ENCODE measurements at regions not wholly inside any gene's neighbourhood (a gene's known extent, or its start where the extent isn't known, plus 50 kb on each side); places are given as distances from the start of the nearest gene placed in this dataset.
"Not testable (repeated sequence)": the region's sequence is repeated elsewhere in the genome, so short reads cannot be mapped to it uniquely, and the experiment has no call there.

DNA sequence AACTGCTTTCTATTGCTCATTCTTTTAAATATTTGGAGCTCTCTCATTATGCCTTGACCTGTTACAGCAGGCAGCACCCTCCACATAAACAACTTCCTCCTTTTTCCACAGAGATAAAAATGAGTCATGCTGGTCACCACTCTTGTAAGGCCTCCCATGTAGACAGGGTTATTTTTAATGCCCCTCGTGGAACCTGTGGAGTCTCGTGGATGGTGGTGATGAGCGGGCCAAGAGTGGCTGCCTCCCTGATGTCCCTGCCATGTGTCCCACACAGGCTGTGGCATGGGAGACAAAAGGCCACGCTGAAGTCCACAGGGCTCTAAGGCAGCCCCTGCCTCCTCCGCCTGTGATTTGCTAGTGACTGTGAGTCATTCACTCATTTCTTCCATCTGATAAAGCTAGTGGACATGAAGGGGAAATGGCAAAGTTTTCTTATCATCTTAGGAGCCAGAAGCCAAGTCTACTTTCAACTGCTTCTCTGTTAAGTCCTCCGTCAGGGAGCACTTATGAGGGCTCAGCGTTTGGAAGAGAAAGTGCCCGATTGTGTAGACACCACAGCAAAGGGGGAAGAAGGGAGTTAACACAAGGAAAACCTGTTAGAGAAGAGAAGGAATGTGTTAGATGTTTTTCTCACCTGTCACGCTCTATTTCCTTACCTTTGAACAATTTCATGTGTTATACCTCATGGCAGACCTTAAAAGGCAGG is 121.6 kb upstream of the FAT1 start:
- DNase-seq (ENCODE audit: low read depth in 4 of 4, low spot score in 3 of 4), result no peak

DNA sequence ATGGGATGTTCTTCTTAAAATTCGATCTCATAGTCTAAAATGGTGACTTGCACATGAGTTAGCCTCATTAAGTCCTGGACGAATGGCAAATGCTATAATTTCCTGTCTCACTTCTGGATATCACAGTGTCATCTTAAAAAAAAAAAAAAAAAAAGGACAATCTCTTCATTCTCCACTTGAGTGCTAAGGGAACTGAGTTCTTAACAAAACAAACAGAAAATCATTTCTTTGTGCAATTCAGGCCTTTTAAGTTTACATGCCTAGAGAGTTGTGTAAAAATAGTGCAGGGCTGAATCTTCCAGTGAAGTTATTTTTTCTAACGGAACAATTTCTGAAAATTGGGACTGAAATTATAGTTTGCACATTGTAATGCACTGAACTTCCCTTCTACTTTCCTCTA is 122.8 kb upstream of the FAT1 start:
- DNase-seq (ENCODE audit: low read depth in 4 of 4, low spot score in 3 of 4), result no peak

DNA sequence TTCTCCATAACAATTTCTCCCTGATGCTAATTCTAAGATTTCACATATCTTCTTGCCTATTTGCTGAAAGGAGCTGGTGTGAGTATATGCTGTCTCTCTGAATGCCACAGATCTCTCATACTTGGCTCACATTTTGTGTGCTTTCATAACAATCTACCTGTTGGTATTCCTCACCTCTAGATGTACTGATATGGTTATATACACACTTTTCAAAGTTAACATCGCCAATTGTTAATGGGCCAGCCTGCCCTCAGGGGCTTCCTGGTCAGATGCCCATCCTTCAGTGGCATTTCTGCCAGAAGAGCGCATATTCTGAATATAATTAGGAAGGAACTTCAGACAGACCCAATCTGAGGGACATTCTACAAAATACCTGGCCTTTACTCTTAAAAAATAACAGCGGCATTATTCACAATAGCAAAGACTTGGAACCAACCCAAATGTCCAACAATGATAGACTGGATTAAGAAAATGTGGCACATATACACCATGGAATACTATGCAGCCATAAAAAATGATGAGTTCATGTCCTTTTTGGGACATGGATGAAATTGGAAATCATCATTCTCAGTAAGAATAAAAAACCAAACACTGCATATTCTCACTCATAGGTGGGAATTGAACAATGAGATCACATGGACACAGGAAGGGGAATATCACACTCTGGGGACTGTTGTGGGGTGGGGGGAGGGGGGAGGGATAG is 123.9 kb upstream of the FAT1 start:
- not testable (repeated sequence) for DNase-seq (ENCODE audit: low read depth in 4 of 4, low spot score in 3 of 4)

DNA sequence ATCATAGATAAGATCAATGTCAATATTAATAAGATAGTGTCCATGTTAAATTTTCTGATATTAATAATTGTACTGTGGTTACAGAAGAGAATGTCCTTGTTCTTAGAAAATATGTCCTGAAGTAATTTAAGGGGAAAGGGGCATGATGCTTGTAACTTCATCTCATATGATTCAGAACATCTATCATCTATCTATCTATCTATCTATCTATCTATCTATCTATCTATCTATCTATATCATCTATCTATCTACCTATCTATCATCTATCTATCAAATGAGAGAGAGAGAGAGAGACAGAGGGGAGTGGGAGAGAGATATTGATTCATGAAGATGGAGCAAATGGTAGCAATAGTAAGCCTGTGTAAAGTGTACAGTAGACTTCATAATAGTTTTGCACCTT is 124.8 kb upstream of the FAT1 start:
- DNase-seq (ENCODE audit: low read depth in 4 of 4, low spot score in 3 of 4), result no peak

DNA sequence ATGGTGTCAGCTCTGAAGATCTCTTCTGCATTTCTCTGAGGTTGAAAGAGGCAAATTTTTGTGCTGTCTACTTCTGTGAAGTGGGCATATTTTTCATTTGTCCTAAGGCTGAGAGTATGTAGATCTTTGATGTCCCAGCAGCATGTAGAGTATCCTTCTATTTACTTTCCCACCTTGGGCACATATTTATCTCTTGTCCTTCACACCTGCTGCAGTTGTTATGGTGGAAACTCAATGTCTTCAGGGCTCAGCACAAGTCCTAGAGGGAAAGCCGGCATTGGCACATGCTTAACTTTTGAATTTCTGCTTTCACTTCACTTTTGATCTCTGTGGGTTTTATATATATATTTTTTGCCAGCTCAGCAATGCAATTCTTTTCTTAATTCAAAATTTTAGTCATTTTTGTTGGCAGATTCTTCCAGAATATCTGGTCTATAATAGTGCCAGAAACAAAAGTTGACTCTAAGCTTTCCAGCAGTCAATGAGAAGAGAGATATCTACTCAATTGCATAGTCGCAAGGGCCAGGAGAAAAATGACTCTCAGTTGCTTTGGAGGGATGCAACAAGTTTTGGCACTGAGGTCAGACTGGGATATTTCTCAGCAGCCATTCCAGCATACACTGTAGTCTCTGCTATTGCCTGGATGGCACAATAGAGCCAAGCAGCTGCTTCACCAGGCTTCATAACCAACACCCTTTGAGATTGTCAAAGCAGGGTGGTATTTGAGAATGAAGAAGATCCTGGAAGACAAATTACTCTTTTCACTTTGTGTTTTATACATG is 127.8 kb upstream of the FAT1 start:
- DNase-seq (ENCODE audit: low read depth in 4 of 4, low spot score in 3 of 4), result no peak

DNA sequence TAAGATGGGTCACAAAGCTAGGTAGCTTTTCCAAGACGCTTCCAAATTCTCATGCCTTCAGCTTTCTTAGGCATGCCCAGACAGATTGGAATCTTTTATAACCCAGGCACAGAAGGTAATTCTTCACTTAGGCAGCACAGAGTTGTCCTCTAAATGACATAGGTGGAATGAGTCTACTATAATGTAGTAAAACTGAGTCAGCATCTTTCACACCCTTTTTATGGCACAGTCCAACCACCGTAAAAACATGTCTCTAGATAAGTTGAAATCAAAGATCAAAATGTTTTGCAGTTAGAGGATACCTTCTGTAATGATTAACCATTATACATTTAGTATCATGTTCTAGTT is 128.4 kb upstream of the FAT1 start:
- DNase-seq (ENCODE audit: low read depth in 4 of 4, low spot score in 3 of 4), result no peak

DNA sequence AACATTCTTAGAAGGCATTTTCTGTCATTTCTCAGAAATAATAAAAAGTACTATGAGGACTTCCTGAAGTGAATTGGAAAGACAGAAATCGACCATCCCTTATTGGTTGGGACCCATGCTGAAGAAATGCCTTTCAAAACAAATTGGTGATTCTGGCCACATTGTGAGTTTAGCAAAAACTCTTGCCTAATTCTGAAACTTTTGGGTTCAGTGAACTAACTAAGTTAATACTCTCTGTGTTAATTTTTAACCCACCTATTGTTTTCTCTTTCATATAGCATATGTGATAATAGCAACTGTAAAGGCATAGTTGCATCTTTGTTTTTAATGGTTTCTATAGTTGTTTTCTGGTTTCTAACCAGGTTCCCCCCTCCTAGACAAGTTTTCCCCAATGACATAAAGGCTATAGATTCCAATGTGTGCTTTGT is 129.3 kb upstream of the FAT1 start:
- DNase-seq (ENCODE audit: low read depth in 4 of 4, low spot score in 3 of 4), result no peak

DNA sequence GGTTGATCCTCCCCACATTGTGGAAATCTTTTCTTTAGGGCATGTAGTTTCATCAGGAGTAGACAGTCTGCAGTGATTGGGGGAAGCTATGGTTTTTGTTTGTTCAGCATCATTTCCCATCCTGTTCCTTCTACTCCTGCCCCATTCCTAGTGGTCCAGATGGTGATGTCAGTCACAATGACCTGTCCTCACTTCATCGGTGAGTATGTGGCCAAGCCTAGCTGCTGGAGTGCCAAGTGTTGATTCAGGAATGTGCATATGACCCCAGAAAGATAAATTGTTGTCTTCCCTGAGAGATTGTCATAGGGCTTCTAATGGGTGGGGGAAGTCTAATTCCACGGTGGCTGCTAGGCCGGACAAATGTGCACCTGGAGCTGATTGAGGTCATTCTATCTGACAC is 130.6 kb upstream of the FAT1 start:
- DNase-seq (ENCODE audit: low read depth in 4 of 4, low spot score in 3 of 4), result no peak

DNA sequence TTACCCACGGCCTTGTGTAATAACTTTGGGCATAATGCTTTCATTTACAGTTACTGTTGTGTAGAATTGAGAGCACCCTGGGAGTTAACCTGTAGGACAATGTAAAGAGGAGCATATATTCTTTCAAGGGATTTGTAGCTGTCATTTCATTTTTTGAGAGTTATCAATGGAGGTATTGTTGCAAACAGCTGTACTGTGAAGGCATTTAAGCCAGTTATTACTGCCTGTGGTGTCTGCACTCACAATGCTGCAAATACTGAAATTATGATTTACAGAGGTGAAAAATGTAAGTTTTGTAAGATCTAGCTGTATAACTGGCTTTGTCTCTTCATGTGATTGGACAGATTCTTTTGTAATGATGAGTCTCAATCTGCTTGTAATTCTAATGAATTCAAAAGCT is 131.5 kb upstream of the FAT1 start:
- DNase-seq (ENCODE audit: low read depth in 4 of 4, low spot score in 3 of 4), result no peak

DNA sequence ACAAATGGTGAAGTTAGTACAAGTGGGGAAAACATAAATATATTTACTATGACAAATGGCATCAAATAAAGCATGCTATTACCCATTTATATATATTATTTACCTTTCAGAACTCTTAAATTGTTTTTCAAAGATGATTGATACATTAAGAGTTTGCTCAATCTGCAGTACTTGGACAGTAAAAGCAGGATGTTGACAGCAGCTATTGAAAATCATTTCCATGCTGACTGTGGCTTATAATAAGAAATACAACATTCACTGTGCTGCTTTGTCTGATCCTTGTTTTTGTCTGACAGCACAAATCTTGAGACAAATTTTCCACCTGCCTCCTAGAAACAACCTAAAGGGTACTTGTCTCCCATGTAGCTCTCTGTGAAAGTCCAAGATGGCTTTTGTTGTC is 134.1 kb upstream of the FAT1 start:
- DNase-seq (ENCODE audit: low read depth in 4 of 4, low spot score in 3 of 4), result no peak

DNA sequence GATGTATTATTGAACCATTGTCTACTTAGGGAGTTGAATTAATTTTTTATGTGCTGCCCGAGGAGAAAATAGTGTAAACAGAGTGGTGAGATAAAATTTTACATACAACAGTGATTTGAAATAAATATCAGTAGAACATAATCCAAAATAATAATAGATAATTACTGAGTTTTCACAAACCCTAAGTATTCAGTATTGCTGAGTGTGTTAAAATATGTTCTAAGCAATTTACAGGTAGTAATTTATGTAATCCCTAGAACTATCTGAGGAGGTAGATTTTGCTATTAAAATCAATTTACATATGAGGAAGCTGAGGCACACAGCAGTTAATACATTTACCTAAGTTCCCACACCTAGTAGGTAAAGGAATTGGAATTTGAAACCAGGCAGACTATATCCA is 134.7 kb upstream of the FAT1 start:
- DNase-seq (ENCODE audit: low read depth in 4 of 4, low spot score in 3 of 4), result no peak

DNA sequence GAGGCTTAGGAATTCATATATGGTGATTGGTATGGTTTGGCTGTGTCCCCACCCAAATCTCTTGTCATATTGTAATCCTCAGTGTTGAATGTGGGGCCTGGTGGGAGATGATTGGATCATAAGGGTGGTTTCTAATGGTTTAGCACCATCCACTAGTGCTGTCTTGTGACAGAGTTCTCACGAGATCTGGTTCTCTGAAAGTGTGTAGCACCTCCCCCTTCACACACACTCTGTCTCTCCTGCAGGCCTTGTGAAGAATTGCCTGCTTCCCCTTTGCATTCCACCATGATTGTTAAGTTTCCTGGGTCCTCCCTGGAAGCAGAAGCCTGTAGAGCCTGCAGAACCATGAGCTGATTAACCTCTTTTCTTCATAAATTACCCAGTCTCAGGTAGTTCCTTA is 135.8 kb upstream of the FAT1 start:
- DNase-seq (ENCODE audit: low read depth in 4 of 4, low spot score in 3 of 4), result no peak

DNA sequence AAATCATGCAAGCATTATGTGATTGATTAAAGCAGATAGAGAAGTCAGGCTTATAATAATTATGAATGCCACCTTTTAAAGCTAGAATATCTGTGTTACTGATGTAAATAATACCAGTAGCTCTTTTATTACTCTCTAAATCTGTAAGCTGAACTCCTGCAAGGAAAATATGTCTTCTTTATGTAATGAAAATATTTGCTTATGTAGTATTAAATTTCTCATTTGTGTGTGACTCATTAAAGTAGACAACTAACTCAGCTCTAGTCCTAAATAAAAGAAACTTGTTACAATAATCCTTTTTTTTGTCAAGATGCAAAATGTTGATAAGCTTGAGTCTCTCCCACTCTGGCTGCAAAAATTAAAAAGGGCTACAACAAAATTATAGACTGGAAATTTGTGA is 137.7 kb upstream of the FAT1 start:
- no peak for DNase-seq (ENCODE audit: low read depth in 4 of 4, low spot score in 3 of 4)

DNA sequence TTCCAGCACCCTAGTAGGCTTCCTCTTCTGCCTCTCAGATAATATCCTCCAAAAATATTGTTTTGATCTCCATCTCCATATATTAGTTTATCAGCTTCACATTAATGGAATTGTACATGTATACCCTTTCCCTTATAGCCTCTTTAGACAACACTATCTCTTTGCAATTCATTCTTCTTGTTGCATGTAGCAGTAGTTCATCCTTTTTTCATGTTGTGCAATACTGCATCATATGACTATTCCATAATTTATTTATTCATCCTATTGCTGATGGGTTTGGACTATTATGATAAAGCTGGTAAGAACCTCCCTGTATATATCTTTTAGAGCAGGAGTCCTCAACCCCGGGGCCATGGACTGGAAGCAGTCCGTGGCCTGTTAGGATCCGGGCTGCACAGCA is 148.2 kb upstream of the FAT1 start:
- DNase-seq (ENCODE audit: low read depth in 4 of 4, low spot score in 3 of 4), result no peak

DNA sequence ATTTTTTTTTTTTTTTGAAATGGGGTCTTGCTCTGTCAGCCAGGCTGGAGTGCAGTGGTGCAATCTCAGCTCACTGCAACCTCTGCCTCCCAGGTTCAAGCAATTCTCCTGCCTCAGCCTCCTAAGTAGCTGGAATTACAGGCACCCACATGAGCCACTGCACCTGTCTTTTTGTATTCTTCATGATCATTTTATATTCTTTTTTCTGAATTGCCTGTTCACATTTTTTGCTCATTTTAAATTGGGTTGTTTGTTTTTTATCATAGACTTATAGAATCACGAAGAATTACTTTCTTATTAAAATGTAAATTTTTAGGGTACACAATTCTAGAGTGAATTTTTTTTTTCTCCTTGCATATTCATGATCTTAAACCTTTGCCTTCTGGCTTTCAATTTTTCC is 149.4 kb upstream of the FAT1 start:
- not testable (repeated sequence) for DNase-seq (ENCODE audit: low read depth in 4 of 4, low spot score in 3 of 4)

DNA sequence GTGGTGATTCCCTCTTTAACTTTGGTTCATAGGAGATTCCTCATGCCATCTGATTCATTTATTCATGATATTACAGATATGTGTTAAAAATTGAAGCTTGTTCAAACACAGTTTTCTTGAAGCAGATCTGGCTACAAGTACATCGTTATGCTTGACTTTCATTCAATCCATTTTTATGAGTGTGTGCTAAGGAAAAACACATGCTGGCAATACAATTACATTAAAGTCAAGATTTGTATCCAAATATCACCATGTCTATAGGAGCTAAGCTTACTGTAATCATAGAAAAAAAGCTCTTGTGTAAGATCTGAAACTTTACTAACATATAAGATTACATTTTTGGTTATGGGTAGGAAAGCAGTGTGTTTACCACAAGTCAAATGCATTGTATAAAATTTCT is 151.8 kb upstream of the FAT1 start:
- no peak for DNase-seq (ENCODE audit: low read depth in 4 of 4, low spot score in 3 of 4)

DNA sequence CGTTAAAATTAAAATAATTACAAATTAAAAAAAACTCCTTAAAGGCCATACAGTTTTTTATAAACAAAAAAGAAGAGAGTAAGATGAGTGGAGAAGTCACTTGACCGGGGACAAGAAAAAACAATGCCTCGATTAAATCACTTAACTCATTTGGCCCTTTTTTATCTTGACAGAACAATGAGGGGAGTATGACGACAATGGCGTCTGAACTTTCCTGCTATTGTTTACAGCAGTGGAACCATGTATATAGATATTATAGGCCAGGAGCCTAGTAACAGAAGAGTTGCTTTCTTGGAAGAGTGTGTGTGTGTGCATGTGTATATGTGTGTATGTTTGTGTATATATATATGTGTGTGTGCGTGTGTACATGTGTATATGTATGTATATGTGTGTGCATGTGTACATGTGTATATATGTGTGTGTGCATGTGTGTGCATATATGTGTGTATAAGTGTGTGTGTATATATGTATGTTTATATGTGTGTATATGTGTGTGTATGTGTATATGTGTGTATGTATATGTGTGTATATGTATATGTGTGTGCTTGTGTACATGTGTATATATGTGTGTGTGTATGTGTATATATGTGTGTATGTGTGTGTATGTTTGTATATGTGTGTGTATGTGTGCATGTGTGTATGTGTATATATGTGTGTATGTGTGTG is 153.4 kb upstream of the FAT1 start:
- no peak for DNase-seq (ENCODE audit: low read depth in 4 of 4, low spot score in 3 of 4)

DNA sequence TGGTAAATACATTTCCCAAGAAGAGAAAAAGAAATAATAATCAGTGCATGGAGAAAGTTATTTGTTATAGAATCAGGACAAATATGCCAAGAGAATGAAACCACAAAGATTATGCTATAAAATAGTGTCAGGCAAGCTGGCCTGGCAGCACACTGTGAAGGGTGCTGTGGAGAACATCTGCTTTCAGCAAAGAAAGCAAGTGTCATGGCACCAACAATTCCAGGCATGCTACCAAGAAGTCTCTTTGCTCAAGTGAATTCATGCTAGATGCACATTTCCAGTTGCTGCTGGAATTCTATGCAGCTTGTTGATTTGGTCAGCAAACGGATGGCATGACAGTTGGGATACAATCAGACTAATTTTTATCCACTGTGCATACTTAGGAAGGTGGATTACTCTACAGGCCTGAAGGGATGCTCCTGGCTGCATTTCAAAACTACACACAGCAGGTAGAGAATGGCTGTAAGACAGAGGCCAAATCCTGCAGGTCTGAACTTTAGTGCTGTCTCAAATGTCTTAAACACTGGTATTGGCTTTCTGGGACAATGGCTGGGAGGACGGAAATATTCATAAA is 154.6 kb upstream of the FAT1 start:
- no peak for DNase-seq (ENCODE audit: low read depth in 4 of 4, low spot score in 3 of 4)

DNA sequence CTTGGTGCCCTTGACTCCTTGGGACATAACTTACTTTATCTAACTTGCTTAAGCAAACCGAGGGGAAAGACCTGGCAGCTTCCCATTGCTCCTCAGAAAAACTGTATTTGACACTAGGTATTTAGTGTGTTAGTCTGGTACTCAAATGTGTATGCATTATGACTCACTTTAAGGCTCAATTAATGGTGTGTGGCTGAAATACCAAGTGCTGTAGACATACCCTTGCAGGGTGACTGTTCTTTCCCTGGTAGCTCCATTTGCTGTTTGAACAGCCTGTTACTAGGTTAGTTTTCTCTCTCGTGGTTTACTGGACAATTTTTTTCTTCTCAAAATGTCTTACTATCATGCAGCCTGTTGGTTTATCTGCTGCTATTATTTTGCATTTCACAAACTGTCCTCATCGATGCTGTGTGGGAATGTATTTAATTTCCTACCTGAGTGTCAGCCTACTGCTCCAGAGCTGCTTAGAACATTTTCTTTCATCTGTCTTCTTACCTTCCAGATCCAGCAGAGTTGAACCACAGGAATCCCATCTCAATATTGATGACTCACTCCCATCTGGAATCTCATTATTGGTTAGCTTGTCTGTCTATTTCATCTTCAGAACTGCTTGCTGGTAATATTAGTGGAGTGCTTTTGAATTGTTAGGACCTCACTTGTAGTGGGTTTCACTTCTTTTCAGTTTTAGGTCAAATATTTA is 158.0 kb upstream of the FAT1 start:
- no peak for DNase-seq (ENCODE audit: low read depth in 4 of 4, low spot score in 3 of 4)

DNA sequence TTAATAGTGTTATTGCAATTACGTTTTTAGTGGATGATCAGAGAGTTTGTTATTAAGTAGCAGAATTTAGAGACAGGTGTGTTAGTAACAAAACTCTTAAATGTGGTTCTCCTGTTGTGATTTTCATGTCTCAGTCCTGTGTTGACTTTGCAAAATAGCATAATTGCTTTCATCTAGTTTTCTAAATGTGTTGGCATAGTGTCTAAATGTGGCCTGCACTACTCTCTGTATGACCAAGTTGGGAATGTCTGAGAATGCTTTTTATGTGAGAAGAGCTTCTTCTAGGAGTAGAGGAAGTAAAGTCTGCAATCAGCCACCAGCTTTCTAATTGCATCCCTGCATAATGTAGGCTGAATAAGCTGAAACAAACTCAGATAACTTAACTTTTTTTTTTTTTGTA is 158.6 kb upstream of the FAT1 start:
- no peak for DNase-seq (ENCODE audit: low read depth in 4 of 4, low spot score in 3 of 4)
